Activated T-helper 1 cell treated with anti-CD3 and anti-CD28 coated beads, Interleukin-2, amount 50 U/mL, for 16 hours (primary cell): ENCODE measurements at regions not wholly inside any gene's neighbourhood (a gene's known extent, or its start where the extent isn't known, plus 50 kb on each side); places are given as distances from the start of the nearest gene placed in this dataset.

ENCODE experiments used
- DNase-seq, 2 donors: peaks; one replicate each; pipeline ENCODE4 v3.0.0-alpha.2; 2020; ENCODE audit warnings: low read depth in 1 of 2, low spot score in 1 of 2

DNA sequence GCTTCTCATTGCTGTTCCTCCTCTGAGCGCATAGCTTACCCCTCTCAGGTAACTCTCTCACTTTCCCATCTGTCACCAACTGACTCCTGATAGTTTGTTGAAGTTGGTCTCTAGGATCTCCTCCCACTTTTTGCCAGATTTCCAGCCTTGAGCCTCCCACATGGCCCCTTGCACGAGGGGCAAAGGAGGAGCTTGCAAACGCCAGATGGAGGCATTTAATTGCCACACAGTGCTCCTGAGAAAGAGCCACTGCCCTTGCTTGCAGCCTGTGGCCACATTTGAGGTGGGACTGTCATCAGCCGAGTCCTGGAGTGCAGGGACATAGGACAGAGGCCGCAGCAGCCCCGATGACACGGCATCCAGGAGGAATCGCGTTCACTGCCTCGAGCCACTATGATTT is 348.7 kb downstream of the SMOC2 start:
- DNase-seq = no peak

DNA sequence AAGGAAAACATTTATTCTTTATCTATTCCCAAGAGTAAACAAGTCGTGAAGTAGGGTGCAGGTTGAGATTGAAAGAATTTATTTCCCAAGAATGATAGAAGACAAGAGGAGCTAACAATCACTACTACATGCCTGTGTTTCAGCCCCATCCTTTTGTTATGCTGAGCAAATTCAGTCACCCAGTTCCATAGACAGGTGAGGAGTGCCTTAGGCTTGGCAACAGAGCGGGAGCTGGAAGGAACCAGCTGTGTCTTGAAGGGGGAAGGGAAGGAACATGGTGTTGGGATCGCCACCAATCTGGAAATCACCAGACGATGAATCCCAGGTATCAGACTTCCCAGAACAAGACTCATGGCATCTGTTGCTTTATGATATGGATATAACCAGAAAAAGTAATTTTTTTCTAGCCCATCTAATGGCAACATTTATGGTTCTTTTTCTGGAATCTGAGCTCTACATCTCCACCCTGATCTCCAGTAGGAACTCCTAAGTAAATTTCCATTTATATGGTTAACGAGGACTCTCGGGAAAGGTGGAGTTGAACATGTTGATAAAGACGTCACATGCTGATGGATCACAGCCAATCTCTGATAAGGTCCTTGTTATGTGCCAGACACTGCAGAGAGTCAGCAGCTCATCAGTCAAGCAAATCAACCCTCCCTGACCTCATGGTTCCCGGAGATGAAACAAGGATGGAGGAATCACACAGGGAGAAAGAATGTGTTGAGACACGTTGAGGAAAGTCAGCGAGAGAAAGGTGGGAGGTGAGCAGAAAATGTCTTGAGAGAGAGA is 344.9 kb downstream of the SMOC2 start:
- no peak for DNase-seq

DNA sequence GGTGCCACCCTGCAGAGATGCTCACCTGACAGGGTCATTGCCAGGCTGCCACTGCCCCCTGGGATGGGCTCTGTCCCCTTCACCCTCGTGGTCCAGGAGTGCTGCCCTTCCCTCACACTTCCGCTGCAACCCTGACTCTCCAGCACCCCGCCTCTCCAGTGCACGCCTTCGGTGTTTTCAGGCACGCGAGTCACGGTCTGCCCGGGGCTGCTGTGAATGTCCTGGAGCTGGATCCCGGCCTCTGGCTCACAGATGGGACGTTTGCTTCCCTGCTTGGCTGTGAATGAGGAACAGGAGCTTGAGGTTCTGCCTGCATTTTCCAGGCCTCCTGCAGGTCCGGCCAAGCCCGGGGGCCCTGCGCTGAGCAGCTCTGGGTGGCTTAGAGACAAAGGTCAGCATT is 343.4 kb downstream of the SMOC2 start:
- DNase-seq = no peak

GRCh38 chr6:168783720-168784119 is 342.7 kb downstream of the SMOC2 start:
- DNase-seq = no peak

GRCh38 chr6:168782187-168782751 is 341.3 kb downstream of the SMOC2 start:
- no peak for DNase-seq

DNA sequence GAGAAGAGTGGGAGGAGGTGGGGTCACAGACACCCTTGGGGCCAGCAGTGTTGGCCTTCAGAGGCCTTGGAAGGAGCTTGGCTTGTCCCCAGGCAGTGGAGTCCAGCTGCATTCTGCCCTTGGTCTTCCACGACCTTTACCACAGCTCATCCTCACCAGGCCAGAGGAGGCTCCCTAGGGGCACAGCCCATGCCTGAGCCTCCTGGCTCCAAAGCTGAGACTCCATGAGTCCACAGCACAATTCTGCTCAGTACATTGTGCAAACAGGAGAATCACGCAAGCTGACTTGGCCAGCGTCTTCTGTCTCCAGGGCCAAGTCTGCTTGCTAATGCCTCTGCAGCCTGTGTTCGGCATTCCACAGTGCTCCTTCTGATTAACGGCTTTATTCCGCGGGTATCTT is 337.2 kb downstream of the SMOC2 start:
- DNase-seq = no peak

GRCh38 chr6:168774381-168774780 is 333.4 kb downstream of the SMOC2 start:
- no peak for DNase-seq

- DNase-seq = no peak
Observed at GRCh38 chr6:168773788-168774187, 332.8 kb downstream of the SMOC2 start.

DNA sequence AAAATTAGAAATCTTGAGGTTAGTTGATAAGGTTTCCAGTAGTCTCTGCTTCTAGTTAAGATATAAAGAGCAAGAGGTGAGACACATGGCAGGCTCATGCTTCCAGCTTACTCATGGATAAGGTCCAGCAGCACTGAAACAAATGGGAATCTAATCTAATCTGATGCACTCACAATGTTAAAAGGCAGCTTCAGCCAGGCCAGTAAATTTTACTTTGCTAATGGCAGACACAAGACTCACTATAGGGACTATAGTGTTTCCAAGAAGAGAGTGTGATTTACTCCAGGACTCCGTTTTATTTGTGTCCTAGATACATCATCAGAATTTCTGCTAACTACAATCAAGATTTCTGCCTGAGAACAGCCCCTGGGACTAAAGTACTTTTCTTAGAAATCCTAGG is 324.8 kb downstream of the SMOC2 start:
- no peak for DNase-seq

- DNase-seq = no peak
Observed at GRCh38 chr6:168756009-168756634, 315.1 kb downstream of the SMOC2 start.

DNA sequence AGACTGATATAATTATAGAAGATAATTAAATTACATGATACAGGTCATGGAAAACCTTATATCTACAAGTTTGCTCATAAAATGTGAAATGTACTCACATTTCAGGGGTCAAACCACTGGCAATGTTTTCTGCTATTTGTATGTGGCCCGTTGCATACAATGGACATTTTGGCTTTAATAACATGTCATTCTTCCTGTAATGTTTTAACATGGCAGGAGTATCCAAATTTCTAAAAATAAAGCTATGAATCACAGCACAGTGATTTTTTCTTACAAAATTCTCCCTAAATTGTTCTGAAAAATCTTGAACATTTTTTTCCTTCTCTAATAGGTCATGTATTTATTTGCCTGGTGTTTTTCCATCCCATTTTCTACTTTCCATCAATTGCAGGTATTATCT is 305.7 kb downstream of the SMOC2 start:
- DNase-seq = no peak

DNA sequence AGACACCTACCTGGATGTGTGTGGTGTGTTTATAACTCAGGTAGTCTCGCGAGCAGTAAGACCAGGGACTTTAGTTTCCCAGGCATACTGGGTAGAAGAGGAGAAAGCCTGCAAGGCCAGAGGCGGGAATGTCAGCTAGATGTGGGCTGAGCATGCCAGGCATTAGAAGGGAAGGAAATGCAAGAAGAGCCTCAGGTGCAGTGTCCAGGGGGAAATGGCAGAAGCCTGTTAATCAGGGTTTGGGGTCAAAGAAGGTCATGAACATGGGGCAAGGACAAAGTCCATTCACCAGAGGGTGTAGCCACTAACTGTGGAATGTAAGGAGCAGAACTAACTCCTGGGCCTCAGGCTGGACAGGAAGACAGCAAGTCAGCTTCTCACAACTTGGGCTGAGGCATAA is 305.0 kb downstream of the SMOC2 start:
- no peak for DNase-seq

GRCh38 chr6:168744861-168745260 is 303.9 kb downstream of the SMOC2 start:
- DNase-seq = no peak

- DNase-seq = no peak
Observed at GRCh38 chr6:168741942-168742782, 301.2 kb downstream of the SMOC2 start.

DNA sequence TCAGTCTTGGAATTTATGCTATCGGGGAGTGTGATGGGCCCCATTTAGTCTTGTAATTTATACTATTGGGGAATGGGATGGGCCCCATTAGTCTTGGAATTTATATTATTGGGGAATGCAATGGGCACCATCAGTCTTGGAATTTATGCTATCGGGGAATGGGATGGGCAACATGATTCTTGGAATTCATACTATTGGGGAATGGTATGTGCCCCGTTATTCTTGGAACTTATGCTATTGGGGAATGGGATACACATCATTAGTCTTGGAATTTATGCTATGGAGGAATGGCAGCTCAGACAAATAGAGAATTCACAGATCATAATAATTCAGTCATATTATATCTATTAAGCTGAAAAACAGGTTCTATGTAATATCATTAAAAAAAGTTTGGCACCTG is 300.3 kb downstream of the SMOC2 start:
- no peak for DNase-seq

DNA sequence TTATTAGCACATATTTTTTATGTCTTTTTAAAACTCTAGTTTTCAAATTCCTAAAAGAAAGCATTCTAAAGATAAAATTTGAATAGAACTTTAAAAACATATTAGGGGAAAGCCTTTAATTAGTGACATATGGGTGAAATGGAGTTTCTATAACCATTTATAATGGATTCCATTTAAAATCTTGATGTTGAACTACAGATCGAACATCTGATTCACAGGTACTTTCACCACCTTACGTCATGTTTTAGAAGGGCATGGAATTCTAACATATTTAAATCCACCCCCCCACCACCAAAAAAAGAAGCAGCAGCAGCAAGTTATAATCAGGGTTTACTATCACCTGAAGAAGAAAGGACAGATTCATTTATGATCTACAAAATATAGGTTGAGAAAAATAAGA is 298.4 kb downstream of the SMOC2 start:
- no peak for DNase-seq

GRCh38 chr6:168737481-168737880 is 296.5 kb downstream of the SMOC2 start:
- no peak for DNase-seq

GRCh38 chr6:168737014-168737413 is 296.0 kb downstream of the SMOC2 start:
- DNase-seq = no peak

DNA sequence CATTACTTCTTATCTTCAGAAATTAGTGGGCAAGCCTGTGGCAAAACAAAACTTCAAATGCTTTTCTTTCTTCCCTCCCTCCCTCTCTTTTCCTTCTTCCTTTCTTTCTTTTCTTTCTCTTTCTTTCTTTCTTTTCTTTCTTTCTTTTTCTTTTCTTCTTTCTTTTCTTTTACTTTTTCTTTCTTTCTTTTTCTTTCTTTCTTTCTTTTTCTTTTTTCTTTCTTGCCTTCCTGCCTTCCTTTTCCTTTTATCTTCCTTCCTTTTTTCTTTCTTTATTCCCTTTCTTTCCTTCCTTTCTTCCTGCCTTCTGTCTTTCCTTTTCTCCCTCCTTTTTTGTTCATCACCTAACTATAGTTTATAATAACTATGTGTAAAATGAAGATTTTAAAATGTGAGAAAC is 295.1 kb downstream of the SMOC2 start:
- no peak for DNase-seq

DNA sequence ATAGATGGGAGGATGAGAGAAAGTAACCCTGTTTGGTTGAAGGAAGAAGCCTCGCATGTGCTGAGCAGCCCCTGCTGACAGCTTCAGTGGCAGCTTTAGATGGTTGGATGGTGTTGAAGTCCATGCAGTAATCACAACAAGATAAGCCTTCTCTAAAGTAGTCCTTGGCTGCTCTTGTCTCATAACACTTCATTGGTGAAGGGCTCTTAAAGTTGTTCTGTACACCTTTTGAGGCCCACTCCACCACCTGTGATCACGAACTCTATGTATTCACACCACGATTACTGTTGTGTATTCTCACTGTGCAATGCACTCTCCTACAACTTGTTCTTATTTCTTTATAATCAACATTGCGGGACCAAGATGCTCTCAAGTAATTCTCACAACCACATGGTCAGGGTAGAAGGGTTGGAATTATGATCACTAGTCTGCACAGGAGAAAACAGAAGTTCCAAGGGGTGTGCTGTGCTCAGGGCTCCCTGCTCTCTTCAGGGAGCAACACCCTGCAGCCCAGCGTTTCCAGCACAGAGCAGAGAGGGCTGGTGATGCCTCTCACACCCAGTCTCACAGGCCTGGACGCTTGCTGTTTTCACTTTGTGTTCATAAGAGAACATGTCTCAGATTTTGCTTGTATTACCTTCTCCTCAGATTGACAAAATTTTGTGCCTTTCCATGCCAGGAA is 294.4 kb downstream of the SMOC2 start:
- DNase-seq = no peak

DNA sequence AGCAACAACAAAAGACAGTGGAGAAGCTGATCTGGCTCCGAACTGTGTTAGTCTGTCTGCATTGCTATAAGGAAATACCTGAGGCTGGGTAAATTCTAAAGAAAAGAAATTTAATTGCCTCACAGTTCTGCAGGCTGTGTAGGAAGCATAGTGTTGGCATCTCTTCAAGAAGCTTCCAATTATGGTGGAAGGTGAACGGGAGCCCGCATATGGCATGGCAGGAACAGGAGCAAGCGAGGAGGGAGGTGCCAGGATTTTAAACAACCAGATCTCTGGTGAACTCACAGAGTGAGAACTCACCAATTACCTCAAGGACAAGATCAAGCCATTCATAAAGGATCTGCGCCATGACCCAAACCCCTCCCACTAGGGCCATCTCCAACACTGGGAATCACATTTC is 293.5 kb downstream of the SMOC2 start:
- no peak for DNase-seq
